ENCODE measurements at regions not wholly inside any gene's neighbourhood (a gene's known extent, or its start where the extent isn't known, plus 50 kb on each side); places are given as distances from the start of the nearest gene placed in this dataset.

GRCh38 chr1:166322470-166322869 lies 155.7 kb upstream of the FAM78B start:
- no peak overlapping the region for H3K4ac ChIP-seq (ENCODE audit: low read depth, low read length)
- no peak overlapping the region for H3K18ac ChIP-seq (ENCODE audit: low read length)
- no CpG with 5 or more reads among the region's 3 CpGs for WGBS (ENCODE audit: extremely low coverage, insufficient coverage, insufficient read length)
- no peak overlapping the region for H4K12ac ChIP-seq (ENCODE audit: low read depth, low read length)
- no peak overlapping the region for H2AK5ac ChIP-seq (ENCODE audit: low read length)
- no peak overlapping the region for H2AFZ ChIP-seq (ENCODE audit: insufficient read depth, low read length, poor library complexity)
- H3K27me3 ChIP-seq (ENCODE audit: insufficient read depth, low read length) = no peaks in the 10 kb centered on the region
- no peaks in the 10 kb centered on the region for H3K79me2 ChIP-seq (ENCODE audit: control insufficient read depth, insufficient read depth, low read length, poor library complexity)
- no peaks in the 10 kb centered on the region for H3K9me3 ChIP-seq (ENCODE audit: insufficient read depth, low read depth, low read length)
- H3K9ac ChIP-seq (ENCODE audit: low read length) = no peak overlapping the region
- H2BK5ac ChIP-seq (ENCODE audit: low read depth, low read length, poor library complexity) = no peak overlapping the region
- H4K8ac ChIP-seq (ENCODE audit: low read depth, low read length) = no peak overlapping the region
- H3K4me2 ChIP-seq (ENCODE audit: low read length) = no peak overlapping the region
- no peak overlapping the region for H3K4me3 ChIP-seq (ENCODE audit: low read depth, low read length)
- no peaks in the 10 kb centered on the region for H3K79me1 ChIP-seq (ENCODE audit: low read length)
- H3K36me3 ChIP-seq (ENCODE audit: control insufficient read depth in 1 of 2, insufficient read depth in 2 of 2, low read length in 2 of 2) = no peaks in the 10 kb centered on the region
- no peak overlapping the region for H3K14ac ChIP-seq (ENCODE audit: low read length)
- no peaks in the 10 kb centered on the region for H3K4me1 ChIP-seq (ENCODE audit: control insufficient read depth in 1 of 2, insufficient read depth in 2 of 2, low read length in 2 of 2)
- no peak overlapping the region for H2BK12ac ChIP-seq (ENCODE audit: low read length)
- no peak overlapping the region for H2BK120ac ChIP-seq (ENCODE audit: insufficient read depth, low read length, poor library complexity)
- H4K91ac ChIP-seq (ENCODE audit: low read depth, low read length) = no peak overlapping the region
- H3K27ac ChIP-seq (ENCODE audit: low read depth, low read length) = no peak overlapping the region
- no peak for DNase-seq
- no peak overlapping the region for H3K23ac ChIP-seq (ENCODE audit: low read length)

- Histone ChIP-seq H3K4me1 (ENCODE audit: control insufficient read depth in 1 of 2, insufficient read depth in 2 of 2, low read length in 2 of 2) (no peaks in the 10 kb centered on the region), H3K23ac (ENCODE audit: low read length) (no peak overlapping the region), H3K27ac (ENCODE audit: low read depth, low read length) (no peak overlapping the region), H3K4me2 (ENCODE audit: low read length) (no peak overlapping the region), H3K9me3 (ENCODE audit: insufficient read depth, low read depth, low read length) (no peaks in the 10 kb centered on the region), H3K79me2 (ENCODE audit: control insufficient read depth, insufficient read depth, low read length, poor library complexity) (no peaks in the 10 kb centered on the region), H4K91ac (ENCODE audit: low read depth, low read length) (no peak overlapping the region), H3K4me3 (ENCODE audit: low read depth, low read length) (no peak overlapping the region), H2AK5ac (ENCODE audit: low read length) (no peak overlapping the region), H3K14ac (ENCODE audit: low read length) (no peak overlapping the region), H4K8ac (ENCODE audit: low read depth, low read length) (no peak overlapping the region), H3K4ac (ENCODE audit: low read depth, low read length) (no peak overlapping the region), H4K12ac (ENCODE audit: low read depth, low read length) (no peak overlapping the region), H2BK5ac (ENCODE audit: low read depth, low read length, poor library complexity) (no peak overlapping the region), H3K27me3 (ENCODE audit: insufficient read depth, low read length) (no peaks in the 10 kb centered on the region), H3K9ac (ENCODE audit: low read length) (no peak overlapping the region), H2AFZ (ENCODE audit: insufficient read depth, low read length, poor library complexity) (no peak overlapping the region), H3K36me3 (ENCODE audit: control insufficient read depth in 1 of 2, insufficient read depth in 2 of 2, low read length in 2 of 2) (no peaks in the 10 kb centered on the region), H2BK12ac (ENCODE audit: low read length) (no peak overlapping the region), H3K18ac (ENCODE audit: low read length) (no peak overlapping the region), H3K79me1 (ENCODE audit: low read length) (no peaks in the 10 kb centered on the region), H2BK120ac (ENCODE audit: insufficient read depth, low read length, poor library complexity) (no peak overlapping the region)
- no peak for DNase-seq
- no CpG with 5 or more reads among the region's 5 CpGs for WGBS (ENCODE audit: extremely low coverage, insufficient coverage, insufficient read length)
Observed at GRCh38 chr1:166327886-166328285, 161.1 kb upstream of the FAM78B start.

GRCh38 chr1:166328956-166329355 lies 162.2 kb upstream of the FAM78B start:
- Histone ChIP-seq H3K27me3 (ENCODE audit: insufficient read depth, low read length) (no peaks in the 10 kb centered on the region), H2AFZ (ENCODE audit: insufficient read depth, low read length, poor library complexity) (no peak overlapping the region), H4K8ac (ENCODE audit: low read depth, low read length) (no peak overlapping the region), H3K79me1 (ENCODE audit: low read length) (no peaks in the 10 kb centered on the region), H3K9ac (ENCODE audit: low read length) (no peak overlapping the region), H3K4me1 (ENCODE audit: control insufficient read depth in 1 of 2, insufficient read depth in 2 of 2, low read length in 2 of 2) (no peaks in the 10 kb centered on the region), H2BK5ac (ENCODE audit: low read depth, low read length, poor library complexity) (no peak overlapping the region), H3K9me3 (ENCODE audit: insufficient read depth, low read depth, low read length) (no peaks in the 10 kb centered on the region), H3K4me3 (ENCODE audit: low read depth, low read length) (no peak overlapping the region), H3K79me2 (ENCODE audit: control insufficient read depth, insufficient read depth, low read length, poor library complexity) (no peaks in the 10 kb centered on the region), H3K4me2 (ENCODE audit: low read length) (no peak overlapping the region), H3K23ac (ENCODE audit: low read length) (no peak overlapping the region), H2BK12ac (ENCODE audit: low read length) (no peak overlapping the region), H3K14ac (ENCODE audit: low read length) (no peak overlapping the region), H3K36me3 (ENCODE audit: control insufficient read depth in 1 of 2, insufficient read depth in 2 of 2, low read length in 2 of 2) (no peaks in the 10 kb centered on the region), H4K91ac (ENCODE audit: low read depth, low read length) (no peak overlapping the region), H3K18ac (ENCODE audit: low read length) (no peak overlapping the region), H4K12ac (ENCODE audit: low read depth, low read length) (no peak overlapping the region), H3K4ac (ENCODE audit: low read depth, low read length) (no peak overlapping the region), H3K27ac (ENCODE audit: low read depth, low read length) (no peak overlapping the region), H2BK120ac (ENCODE audit: insufficient read depth, low read length, poor library complexity) (no peak overlapping the region), H2AK5ac (ENCODE audit: low read length) (no peak overlapping the region)
- no CpG with 5 or more reads among the region's 1 CpG for WGBS (ENCODE audit: extremely low coverage, insufficient coverage, insufficient read length)
- DNase-seq = no peak

GRCh38 chr1:166330096-166330495 lies 163.3 kb upstream of the FAM78B start:
- Histone ChIP-seq H4K12ac (ENCODE audit: low read depth, low read length) (no peak overlapping the region), H3K14ac (ENCODE audit: low read length) (no peak overlapping the region), H4K8ac (ENCODE audit: low read depth, low read length) (no peak overlapping the region), H2AK5ac (ENCODE audit: low read length) (no peak overlapping the region), H4K91ac (ENCODE audit: low read depth, low read length) (no peak overlapping the region), H2BK12ac (ENCODE audit: low read length) (no peak overlapping the region), H3K18ac (ENCODE audit: low read length) (no peak overlapping the region), H2AFZ (ENCODE audit: insufficient read depth, low read length, poor library complexity) (no peak overlapping the region), H3K4me1 (ENCODE audit: control insufficient read depth in 1 of 2, insufficient read depth in 2 of 2, low read length in 2 of 2) (no peaks in the 10 kb centered on the region), H3K4me3 (ENCODE audit: low read depth, low read length) (no peak overlapping the region), H3K79me2 (ENCODE audit: control insufficient read depth, insufficient read depth, low read length, poor library complexity) (no peaks in the 10 kb centered on the region), H3K23ac (ENCODE audit: low read length) (no peak overlapping the region), H3K79me1 (ENCODE audit: low read length) (no peaks in the 10 kb centered on the region), H3K9me3 (ENCODE audit: insufficient read depth, low read depth, low read length) (no peaks in the 10 kb centered on the region), H2BK5ac (ENCODE audit: low read depth, low read length, poor library complexity) (no peak overlapping the region), H2BK120ac (ENCODE audit: insufficient read depth, low read length, poor library complexity) (no peak overlapping the region), H3K27ac (ENCODE audit: low read depth, low read length) (no peak overlapping the region), H3K27me3 (ENCODE audit: insufficient read depth, low read length) (no peaks in the 10 kb centered on the region), H3K4me2 (ENCODE audit: low read length) (no peak overlapping the region), H3K4ac (ENCODE audit: low read depth, low read length) (no peak overlapping the region), H3K9ac (ENCODE audit: low read length) (no peak overlapping the region), H3K36me3 (ENCODE audit: control insufficient read depth in 1 of 2, insufficient read depth in 2 of 2, low read length in 2 of 2) (no peaks in the 10 kb centered on the region)
- no peak for DNase-seq
- WGBS (ENCODE audit: extremely low coverage, insufficient coverage, insufficient read length) = no CpG with 5 or more reads among the region's 1 CpG

Measured in trophoblast cell (in vitro differentiated cells and primary cell).